NCI-H526 (cell line): ENCODE measurements at regions not wholly inside any gene's neighbourhood (a gene's known extent, or its start where the extent isn't known, plus 50 kb on each side); places are given as distances from the start of the nearest gene placed in this dataset.
"Not testable (repeated sequence)": the region's sequence is repeated elsewhere in the genome, so short reads cannot be mapped to it uniquely, and the experiment has no call there.

ENCODE experiments used
- DNase-seq, 2 experiments: peaks; one replicate each; lab custom pipeline; 2025; lab: John Stamatoyannopoulos, UW

DNA sequence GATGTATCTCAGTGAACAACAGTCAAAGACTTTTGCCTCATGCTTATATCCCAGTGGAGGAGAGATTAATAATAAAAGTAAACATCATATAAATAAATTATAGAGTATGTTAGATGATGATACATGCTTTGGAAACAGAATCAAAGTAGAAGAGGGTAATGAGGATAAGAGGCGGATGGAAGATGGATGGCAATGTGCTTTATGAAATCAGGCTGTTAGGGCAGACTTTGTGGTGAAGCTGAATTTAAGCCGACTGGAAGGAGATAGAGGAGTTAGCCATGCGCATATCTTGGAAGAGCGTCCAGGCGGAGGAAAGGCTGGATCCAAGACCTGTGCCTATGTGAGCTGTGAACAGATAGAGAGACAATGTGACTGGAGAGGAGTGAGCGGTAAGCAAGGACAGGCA is 74.9 kb upstream of the GUCY1A1 start:
- no peak for DNase-seq

- no peak for DNase-seq
These were observed 75.7 kb upstream of the GUCY1A1 start for GRCh38 chr4:155590796-155591585.

DNA sequence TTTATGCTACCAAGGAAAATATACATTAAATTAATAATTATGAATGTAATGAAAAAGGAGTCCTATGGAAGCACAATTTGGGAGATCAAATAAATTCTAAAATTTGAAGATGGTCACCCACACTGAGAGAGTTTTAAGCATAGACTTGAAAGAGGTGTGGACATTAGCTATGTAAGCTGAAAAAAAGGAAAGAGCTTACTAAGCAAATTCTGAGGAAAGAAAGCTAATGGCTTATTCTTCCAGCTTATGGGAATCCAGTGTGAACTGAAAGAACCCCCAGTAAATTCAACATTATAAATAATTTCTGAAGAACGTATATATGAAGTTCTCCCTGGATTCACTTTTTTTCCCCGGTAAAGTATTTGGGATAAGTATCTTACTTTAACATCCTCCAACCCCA is 78.2 kb upstream of the GUCY1A1 start:
- no peak for DNase-seq

DNA sequence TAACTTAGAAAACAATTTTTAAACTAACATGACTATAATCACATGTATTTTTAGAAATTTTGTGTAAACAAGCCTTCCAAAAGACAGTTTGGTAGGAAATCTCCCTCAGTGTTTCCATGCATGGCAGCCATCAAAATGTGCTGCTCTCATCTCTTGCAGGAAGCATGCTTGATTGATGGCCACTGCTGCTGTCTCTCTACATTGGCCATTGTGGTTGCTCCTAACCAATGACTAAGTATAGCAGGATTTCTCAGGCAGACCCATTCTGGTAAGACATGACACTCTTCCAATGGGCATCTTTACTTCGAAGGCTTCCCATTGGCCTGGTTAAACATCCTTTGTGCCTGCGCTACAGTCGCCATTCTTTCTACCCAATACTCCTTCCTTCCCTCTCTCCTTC is 78.9 kb upstream of the GUCY1A1 start:
- no peak for DNase-seq

DNA sequence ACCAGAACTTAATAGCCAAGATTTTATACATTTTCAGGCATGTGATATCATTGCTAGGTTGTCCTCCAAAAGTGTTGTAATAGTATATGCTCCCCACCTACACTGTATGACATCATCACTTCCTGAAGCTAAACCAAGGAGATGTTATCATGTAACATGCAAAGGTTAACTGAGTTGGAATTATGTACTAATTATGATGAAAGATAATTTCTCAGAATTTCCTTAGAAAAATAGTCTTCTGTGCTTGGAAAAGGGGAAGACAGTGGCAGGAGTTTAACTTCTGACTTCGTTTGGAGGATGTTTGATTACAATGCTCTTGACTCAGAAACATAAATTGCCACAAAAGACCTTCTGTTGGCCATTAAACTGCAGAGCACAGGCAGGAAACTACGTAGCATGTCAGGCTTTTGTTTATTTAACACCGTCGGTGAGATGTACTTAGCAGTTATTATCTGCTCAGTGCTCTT is 83.6 kb upstream of the GUCY1A1 start:
- no peak for DNase-seq

DNA sequence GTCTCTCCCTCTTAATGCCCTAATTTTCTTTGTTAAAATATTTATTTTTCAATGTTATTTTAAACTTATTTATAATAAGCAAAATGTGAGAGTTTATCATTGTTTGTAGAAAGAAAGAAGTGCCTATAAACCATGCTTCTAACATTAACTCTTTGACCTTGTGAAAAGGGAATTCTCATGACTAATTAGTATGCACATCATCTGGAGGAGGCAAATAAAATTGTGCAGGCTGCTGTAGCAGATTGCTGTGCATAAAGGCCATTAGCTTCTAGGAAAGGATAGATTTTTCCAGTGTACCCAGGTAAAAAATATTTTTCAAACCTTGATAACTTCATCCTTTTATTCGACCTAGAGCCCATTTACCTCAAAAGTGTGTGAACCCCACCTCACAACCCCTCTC is 84.6 kb upstream of the GUCY1A1 start:
- no peak for DNase-seq

DNA sequence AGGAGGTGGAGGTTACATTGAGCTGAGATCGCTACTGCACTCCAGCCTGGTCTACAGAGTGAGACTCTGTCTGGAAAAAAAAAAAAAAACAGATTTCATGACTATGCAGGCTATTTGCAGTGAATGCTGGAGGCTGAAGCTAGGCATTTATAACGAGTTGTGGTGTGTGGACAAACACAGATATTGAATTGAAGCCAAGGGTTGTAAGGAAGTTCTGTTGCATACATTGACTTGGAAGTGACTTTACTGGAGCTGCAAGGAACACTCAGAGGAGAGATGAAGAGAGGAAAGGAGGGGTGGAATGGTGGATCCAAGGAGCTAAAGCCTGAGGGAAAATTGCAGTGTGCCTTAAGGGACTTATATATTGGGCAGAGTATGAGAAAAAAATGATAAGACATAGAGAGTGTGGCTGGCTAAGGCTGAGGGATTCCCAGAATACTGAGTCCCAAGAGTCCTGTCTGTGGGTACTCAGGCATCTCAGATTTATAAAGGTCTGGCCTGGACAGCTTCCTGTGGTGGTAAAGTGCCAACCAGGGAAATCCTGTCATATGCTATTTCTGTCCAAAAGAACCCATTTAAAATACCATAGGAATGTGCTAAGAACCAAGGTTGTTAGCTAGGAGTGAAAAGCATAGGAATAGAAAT is 87.8 kb upstream of the GUCY1A1 start:
- no peak for DNase-seq

- no peak for DNase-seq
These were observed 88.4 kb upstream of the GUCY1A1 start for GRCh38 chr4:155578219-155578618.

GRCh38 chr4:155574329-155574728 is 92.3 kb upstream of the GUCY1A1 start:
- DNase-seq, result not testable (repeated sequence)

DNA sequence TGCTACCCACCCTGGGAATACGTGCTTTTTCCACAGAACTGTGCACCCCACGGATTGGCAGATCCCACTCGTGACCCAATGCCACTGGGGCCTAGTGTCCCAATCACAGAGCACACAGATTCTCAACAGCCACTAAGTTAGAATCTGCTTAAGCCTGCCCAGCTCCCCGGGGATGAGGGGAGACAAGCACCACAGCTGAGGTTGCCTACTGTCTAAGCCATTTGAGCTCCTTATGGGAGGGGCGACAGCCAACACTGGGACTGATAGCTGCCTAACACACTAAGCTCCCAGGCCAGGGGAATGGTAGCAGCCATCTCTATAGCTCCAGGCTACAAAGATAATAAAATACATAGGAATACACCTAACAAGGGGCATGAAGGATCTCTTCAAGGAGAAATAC is 93.5 kb upstream of the GUCY1A1 start:
- no peak for DNase-seq

DNA sequence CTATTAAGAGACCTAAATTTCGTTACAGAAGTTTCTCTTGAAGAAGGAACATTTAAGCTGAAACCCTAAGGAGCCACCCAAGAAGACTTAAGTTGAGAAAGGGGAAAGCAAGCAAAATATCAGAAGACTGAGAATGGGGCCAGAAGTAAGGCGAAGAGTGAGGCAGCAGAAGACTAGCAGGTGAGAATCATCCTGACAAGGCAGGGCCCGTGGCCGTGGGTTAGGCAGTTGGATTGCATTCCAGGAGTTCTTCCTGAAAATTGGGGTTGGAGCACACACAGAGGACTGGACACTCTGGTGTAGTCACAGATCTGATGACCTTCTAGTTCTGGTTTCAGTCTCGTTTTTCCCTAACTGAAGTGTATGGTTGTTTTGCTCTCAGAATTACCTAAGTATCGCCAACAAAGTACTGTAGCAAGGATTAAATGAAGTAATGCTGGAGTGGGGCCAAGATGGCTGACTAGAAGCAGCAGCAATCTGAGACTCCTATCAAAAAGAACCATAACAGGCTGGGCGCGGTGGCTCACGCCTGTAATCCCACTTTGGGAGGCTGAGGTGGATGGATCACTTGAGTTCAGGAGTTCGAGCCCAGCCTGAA is 94.4 kb upstream of the GUCY1A1 start:
- no peak for DNase-seq

GRCh38 chr4:155571184-155571944 is 95.3 kb upstream of the GUCY1A1 start:
- DNase-seq, result no peak

DNA sequence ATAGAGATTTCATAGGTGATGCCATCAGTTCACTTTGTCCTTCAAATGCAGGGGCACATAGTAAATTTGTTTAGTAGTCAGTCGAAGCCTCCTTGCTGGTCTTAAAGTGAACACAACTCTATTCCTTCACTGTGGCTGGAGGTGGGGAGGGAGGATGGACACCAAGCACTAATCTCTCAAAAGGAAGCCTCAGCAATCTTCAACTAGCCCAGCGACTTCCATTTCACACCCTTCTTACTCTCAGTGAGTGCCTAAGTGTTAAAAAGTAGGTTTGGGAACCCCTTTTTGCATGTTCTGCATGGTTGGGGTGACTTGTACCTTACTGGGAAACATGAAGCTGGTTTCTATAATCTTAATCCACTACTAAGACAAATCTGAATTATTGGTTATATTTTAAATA is 96.0 kb upstream of the GUCY1A1 start:
- no peak for DNase-seq

GRCh38 chr4:155569960-155570515 is 96.6 kb upstream of the GUCY1A1 start:
- DNase-seq, result no peak

DNA sequence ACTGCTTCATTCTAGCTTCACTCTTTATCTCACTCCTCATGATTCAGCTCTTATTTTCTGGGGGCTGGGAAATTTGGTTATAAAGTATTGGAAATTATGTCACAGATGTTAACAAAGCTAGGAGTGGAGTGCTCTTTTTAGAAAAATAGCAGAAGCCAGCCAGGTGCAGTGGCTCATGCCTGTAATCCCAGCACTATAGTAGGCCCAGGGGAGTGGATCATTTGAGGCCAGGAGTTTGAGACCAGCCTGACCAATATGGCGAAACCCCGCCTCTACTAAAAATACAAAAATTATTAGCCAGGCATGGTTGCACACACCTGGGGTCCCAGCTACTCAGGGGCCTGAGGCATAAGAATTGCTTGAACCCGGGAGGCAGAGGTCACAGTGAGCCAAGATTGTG is 97.2 kb upstream of the GUCY1A1 start:
- no peak for DNase-seq

DNA sequence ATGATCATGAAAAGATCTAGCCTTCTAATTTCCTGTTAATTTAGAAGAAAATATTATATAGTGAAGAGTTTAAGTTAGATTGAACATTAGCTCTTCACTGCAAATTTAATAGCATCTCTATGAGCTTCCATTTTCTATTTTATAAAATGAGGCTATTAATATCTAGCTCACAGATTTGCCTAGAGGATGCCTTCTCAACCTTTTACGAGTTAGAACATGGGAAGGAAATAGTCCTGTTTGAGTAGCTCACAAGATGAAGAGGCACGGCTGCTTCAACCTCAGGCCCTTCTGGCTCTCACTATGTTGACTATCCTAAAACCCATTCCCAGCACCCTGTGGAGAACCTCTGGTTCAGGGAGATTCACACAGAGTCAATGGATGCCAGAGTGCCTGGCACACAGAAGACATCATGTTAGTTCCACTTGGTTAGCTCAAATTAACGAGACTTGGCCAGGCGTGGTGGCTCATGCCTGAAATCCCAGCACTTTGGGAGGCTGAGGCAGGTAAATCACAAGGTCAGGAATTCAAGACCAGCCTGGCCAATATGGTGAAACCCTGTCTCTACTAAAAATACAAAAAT is 97.9 kb upstream of the GUCY1A1 start:
- no peak for DNase-seq

GRCh38 chr4:155566354-155566753 is 100.3 kb upstream of the GUCY1A1 start:
- no peak for DNase-seq

- DNase-seq, result no peak
These were observed 100.9 kb upstream of the GUCY1A1 start for GRCh38 chr4:155565776-155566175.

DNA sequence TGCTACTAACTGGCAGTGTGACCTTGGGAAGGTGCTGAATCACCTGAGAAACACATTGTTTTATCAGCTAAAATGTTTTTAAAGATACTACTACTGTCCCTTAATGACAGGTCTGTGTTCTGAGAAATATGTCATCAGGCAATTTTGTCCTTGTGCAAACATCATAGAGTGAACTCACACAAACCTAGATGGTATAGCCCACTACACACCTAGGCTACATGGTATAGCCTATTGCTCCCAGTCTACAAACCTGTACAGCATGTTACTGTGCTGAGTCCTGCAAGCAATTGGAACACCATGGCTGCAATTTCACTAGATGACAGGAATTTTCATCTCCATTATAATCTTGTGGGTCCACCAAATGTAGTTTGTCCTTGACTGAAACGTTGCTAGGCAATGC is 101.3 kb upstream of the GUCY1A1 start:
- DNase-seq, result no peak

GRCh38 chr4:155564880-155565279 is 101.8 kb upstream of the GUCY1A1 start:
- no peak for DNase-seq

- DNase-seq, result no peak
These were observed 102.6 kb upstream of the GUCY1A1 start for GRCh38 chr4:155564086-155564485.

DNA sequence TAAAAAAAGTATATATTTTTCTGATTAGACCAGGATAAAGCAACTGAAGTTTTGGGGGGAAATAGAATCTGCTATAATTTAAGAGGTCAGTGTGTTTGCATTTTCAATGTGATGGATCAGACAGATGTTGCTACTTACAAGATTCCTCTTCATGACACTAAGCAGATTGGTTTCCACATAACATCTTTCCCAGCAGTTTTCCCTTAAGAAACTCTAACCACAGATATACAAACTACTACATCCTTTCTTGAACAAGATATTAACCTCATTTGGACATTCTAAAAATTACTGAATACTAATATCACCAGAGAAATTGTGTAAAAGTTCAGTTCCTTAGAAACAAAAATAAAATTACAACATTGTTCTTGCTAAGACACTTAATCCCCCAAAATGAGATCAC is 106.7 kb upstream of the GUCY1A1 start:
- DNase-seq, result no peak
